Astrocyte (in vitro differentiated cells and primary cell): ENCODE measurements at regions not wholly inside any gene's neighbourhood (a gene's known extent, or its start where the extent isn't known, plus 50 kb on each side); places are given as distances from the start of the nearest gene placed in this dataset.

Experiments used
- EZH2 ChIP-seq: IDR thresholded peaks from 2 replicates; pipeline ENCODE4 v1.6.1; 2012; ENCODE audit warnings: mild to moderate bottlenecking, low read length, inconsistent platforms; ENCODE audit not compliant: insufficient read depth
- TF ChIP-seq, protein P1 (sequence below): IDR thresholded peaks from 2 replicates; pipeline ENCODE4 v1.5.1; 2011; ENCODE audit warnings: low read depth, mild to moderate bottlenecking, inconsistent platforms, low read length, moderate library complexity; ENCODE audit not compliant: insufficient read depth

DNA sequence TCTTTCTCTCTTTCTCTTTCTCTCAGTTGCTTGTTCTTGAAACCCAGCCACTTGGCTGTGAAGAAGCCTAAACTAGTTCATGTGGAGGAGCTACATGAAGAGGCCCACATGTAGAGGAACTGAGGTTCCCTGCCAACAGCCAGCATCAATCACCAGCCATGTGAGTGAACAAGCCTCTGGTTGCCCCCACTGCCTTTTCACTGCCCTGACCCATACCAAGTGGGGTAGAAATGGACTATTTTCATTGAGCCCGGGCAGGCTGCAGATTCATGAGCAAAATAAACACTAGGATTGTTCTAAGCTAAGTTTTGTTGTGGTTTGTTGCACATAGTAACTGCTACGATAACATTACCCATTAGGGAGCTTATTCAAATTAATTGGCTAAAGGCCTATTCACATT, 78.7 kb upstream of the FAM216B start:
- TF ChIP-seq, protein P1, sequence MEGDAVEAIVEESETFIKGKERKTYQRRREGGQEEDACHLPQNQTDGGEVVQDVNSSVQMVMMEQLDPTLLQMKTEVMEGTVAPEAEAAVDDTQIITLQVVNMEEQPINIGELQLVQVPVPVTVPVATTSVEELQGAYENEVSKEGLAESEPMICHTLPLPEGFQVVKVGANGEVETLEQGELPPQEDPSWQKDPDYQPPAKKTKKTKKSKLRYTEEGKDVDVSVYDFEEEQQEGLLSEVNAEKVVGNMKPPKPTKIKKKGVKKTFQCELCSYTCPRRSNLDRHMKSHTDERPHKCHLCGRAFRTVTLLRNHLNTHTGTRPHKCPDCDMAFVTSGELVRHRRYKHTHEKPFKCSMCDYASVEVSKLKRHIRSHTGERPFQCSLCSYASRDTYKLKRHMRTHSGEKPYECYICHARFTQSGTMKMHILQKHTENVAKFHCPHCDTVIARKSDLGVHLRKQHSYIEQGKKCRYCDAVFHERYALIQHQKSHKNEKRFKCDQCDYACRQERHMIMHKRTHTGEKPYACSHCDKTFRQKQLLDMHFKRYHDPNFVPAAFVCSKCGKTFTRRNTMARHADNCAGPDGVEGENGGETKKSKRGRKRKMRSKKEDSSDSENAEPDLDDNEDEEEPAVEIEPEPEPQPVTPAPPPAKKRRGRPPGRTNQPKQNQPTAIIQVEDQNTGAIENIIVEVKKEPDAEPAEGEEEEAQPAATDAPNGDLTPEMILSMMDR = no peak
- no peak for TF ChIP-seq EZH2
